Right kidney (tissue), 1 donor: ENCODE measurements at regions not wholly inside any gene's neighbourhood (a gene's known extent, or its start where the extent isn't known, plus 50 kb on each side); places are given as distances from the start of the nearest gene placed in this dataset.
"Not testable (repeated sequence)": the region's sequence is repeated elsewhere in the genome, so short reads cannot be mapped to it uniquely, and the experiment has no call there.

Experiments used
- DNase-seq: peaks from one replicate; pipeline ENCODE4 v3.0.0-alpha.2; 2016

DNA sequence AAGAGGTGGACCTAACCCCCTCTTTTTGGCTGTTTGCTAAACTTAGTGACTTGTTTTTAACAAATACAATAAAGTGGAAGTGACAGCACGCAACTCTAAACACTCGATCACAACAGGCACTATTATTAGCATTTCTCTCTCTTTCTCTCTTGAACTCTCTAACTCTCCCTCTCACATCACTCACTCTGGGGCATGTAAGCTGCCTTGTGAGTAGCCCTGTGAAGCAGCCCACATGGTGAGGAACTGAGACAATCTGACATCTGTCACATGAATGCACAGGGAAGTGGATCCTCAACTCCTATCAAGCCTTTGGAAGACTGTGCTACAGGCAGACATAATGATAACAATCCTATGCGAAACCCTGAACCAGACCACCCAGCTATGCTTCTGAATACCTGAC lies 609.0 kb upstream of the CNTN5 start:
- no peak for DNase-seq

DNA sequence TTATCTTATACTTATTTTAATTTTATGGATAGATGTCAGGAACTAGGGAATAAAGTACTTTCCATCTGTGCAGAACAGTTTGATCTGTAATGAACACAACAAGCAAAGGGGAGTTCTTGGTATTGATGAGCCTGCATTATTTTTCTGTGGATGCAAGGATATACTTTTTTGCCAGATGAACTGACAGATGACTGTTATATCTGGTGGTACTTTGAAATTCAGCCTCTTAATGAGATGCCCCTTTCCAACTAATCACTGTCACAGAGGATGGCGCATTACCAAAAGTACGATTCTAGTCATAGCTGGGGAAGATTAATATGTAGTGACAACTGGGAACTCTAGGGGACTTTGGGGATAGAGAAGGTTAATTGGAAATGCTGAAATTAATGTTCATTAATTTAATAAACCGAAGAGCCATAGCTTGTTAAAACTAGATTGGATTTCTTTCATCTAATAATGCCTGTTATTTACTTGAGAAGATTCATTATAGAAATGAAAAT lies 603.4 kb upstream of the CNTN5 start:
- DNase-seq: no peak

DNA sequence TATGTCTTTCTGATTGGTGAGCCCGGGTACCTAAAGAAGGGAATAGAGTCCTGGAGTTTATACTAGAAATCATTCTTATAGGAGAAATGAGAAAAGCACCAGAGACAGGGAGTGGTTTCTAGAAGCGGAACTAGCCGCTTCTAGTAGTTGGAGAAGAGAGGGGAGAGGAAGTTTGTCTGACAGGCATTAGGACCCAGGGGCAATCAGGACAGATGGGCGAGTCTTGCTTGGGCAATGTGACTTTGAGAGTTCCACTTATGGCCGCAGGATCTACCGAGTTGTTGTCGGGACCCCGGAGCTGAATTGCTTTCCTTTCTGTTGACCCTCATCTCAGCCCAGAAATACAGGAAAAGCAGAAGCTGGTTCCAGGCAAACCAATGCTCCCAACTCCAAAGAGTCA lies 596.8 kb upstream of the CNTN5 start:
- no peak for DNase-seq

DNA sequence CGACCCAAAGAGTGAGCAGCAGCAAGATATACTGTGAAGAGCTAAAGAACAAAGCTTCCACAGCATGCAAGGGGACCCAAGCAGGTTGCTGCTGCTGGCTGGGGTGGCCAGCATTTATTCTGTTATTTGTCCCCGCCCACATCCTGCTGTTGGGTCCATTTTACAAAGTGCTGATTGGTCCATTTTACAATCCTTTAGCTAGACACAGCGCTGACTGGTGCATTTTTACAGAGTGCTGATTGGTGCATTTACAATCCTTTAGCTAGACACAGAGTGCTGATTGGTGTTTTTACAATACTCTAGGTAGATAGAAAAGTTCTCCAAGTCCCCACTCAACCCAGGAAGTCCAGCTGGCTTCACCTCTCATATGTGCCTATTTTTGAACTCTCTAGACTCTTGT lies 596.0 kb upstream of the CNTN5 start:
- not testable (repeated sequence) for DNase-seq

DNA sequence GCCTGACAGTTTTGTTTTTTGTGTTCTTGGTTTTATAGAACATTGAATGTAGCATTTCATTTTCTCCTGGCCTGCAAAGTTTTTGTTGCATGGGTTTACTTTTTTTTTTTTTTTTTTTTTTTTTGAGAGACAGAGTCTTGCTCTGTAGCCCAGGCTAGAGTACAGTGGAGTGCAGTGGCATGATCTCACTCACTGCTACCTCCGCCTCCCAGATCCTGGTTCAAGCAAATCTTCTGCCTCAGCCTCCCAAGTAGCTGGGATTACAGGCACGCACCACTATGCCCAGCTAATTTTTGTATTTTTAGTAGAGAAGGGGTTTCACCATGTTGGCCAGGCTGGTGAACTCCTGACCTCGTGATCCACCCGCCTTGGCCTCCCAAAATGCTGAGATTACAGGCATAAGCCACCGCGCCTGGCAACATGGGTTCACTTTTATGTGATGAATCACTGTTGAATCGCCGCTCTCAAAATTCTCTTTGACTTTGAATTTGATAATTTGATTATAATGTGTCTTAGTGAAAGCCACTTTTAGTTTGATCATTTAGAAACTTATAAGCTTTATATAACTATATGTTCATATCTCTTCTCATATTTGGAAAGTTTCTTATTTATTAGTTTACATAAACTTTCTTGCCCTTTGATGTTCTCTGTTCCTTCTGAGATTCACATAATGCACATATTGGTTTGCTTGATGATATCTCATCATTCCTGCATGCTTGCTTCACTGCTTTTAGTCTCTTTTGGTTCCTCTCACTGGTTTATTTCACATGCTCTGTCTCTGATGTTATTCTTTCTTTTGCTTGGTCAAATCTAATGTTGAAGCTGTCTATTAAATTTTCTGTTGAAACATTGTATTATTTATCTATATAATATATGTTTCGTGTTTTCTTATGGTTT lies 589.0 kb upstream of the CNTN5 start:
- no peak for DNase-seq

DNA sequence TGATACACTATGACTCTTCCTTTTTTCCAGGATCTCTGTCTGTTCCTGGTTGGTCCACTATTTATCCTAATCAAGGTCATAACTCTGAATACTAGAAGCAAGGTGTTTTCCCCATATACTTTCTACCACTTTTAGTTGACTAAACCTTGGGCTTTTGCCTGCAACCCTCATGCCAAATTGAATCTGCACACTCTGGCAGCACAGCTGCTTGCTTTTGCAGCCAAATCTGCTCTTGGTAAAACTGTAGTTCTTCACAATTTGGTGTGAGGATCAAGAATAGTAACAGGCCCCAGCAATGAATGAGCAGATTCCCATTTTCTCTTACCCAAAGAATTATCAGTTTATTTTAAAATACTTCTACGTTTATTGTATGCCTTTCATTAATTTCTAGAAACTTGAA lies 586.5 kb upstream of the CNTN5 start:
- no peak for DNase-seq

DNA sequence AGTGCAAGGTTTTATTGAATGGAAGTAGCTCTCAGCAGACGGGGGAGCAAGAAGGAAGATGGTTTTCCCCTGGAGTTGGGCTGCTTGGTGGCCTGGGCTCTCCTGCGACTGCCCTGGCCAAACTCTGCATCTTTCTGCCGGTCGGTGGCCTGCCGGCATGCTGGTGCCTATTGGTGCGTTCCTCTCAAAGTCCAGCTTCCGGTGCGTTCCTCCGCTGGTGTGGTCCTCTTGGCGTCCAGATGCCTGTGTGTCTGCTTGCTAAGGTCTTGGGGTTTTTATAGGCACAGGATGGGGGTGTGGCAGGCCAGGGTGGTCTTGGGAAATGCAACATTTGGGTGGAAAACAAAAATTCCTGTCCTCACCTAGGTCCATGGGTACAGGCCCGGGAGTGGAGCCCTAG lies 567.4 kb upstream of the CNTN5 start:
- no peak for DNase-seq

DNA sequence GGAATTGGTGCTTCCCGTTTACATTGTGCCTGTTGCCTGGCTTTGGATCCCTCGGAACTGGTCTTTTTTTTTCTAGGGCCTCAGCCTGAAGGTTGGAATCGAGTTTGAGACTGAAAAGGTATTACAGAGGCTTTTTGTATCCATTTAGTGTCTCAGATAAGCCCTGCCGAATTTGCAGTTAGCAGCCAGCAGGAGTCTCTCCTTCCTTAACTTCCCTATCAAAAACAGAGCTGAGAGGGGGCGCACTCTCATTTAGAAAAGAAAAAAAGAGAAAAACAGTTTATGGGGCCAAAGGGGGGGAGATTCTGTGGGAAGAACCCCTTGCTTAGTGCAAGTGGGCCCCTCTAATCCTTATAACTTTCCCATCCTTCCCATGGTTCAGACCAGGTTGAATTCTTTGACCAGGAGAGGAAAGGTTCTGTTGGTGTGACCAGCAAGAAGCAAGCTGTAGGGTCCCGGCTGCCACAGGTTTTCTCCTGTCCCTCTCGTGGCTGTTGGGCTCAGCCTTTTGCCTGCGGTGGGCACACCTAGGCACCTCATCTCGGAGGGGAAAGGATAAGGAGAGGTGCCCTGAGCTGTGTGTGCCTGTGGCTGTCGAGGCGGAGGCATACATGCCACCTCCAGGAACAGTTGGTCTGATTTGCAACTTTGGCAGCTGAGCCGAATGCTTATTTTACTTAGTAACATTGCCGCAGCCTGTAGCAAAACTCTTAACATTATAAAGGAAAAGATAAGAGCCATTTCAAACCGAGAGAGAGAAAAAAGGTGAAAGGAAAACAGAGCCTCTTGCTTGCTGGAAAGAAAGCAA lies 565.0 kb upstream of the CNTN5 start:
- no peak for DNase-seq

DNA sequence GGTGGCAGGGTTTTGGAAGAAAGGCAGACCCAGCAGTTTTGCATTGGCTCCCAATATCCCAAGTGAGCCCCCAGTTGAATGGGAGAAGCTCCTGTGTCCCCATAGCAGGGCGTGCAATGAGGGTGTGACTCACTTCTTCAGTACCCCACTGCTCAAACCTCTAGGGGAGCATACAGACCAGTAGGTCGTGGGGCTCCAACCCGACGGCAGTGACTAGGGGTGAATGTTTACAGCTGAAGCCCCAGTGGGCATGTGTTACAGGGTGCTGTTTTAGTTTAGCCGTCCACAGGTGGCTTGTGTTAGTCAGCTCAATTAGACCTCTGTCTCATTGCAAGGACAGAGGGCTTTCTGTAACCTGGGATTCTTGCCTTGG lies 564.5 kb upstream of the CNTN5 start:
- DNase-seq: no peak

DNA sequence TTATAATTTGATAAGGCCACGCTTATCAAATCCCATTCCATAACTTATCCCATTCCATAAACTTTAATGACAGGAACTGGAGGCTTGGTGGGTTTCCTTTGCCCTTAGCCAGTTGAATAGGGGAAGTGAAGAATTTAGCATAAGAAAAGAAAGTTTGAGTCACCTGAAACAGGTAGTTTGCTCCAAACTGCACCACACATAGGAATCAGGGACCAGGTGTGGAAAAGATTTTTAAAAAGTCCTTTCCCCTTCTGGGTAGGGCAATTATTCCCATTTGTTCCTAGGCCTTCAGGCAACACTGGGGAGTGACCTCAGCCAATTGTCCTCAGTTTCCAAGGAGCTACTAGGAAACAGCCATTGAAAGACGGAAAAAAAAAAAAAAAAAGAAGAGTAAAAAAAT lies 525.7 kb upstream of the CNTN5 start:
- DNase-seq: no peak

DNA sequence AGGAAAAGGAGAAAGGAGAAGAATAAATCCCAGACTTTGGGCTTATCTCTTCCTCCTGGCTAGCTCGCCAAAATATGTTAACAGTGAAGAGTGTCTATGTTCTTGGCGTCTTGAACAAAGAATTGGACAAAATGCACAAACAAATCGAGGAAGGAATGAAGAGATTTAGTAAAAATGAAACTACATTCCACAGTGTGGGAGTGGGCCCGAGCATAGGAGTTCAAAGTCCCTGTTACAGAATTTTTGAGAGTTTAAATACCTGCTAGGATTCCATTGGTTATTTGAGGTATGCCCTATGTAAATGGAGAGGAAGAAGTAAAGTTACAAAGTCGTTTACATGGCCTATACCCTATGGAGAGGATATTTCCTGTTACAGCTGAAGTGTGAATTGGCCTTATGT lies 525.1 kb upstream of the CNTN5 start:
- DNase-seq: no peak

DNA sequence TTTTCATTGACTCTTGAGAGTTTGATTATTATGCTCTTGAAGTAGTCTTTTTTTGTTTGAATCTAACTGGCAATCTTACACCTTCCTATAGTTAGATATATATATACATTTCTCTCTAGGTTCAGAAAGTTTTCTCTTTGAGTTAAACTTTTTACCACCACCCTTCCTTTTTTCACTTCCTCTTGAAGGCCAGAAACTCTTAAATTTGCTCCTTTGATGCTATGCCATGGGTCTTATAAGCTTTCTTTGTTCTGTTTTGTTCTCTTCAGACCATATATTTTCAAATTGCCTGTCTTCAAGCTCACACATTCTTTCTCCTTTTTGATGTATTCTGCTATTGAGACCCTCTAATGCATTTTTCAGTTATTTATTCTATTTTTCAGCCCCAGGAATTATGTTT lies 513.5 kb upstream of the CNTN5 start:
- DNase-seq: no peak

DNA sequence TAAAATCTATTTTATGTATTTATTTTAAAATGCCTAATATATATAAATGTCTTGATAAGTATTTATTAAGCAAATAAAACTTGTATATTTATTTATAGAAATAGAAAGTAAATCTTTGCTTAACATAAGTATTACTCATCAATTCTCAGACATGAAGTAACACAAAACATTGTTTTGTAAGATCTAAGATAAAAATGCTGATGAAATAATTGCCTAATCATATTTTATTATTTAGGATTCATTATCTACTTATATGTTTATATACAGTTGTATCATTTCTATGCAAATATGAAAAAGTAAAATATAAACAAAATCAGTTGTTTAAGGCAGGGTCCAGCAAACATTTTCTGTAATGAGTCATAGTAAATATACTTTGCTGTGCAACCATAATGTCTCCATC lies 507.8 kb upstream of the CNTN5 start:
- DNase-seq: no peak

DNA sequence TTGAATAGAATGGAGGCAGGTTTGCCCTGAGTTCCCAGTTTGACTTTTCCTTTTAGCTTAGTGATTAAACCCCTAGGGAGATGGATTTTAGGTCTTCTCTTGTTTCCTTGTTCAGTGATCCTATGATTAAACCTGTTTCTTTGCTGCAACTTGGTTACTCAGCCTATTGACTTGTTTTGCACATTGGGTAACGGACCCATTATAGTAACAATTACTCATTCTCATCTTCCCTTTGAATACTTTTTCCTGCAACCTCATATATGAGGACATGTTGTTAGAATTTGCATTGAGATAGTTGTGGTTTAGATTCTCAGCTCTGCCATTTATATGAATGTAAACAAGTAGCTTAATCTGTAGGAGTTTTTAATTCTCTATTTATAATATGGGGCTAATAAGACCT lies 489.2 kb upstream of the CNTN5 start:
- no peak for DNase-seq

DNA sequence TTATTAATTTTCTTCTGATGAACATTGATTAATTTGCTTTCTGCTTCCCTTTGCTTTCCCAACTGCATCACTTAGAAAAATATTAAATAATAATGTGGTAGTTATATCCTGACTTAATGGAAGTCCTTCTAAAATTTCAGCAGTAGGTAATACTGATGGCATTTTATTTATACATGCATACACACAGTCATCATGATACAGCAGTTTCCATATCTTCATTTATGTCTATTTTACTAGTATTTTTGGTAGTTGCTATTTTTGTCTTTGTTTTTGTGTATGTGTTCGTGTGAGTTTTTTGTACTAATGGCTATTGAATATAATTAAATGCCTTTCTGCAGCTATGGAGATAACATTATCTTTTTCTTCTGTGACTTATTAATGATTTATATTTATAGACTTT lies 484.7 kb upstream of the CNTN5 start:
- DNase-seq: no peak

DNA sequence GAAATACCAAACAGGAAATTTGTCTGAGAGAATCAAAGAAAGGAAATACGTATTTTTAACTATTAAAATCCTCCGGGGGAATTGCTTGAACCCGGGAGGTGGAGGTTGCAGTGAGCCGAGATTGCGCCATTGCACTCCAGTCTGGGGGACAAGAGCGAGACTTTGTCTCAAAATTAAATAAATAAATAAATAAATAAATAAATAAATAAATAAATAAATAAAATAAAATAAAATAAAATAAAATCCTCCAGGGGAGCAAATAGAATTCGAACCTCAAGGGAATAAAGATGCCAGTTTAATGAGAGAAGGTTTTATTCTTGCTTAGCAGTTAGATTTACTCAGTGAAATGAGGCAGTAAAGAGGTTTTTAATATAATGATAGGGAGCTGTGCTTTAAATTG lies 482.4 kb upstream of the CNTN5 start:
- DNase-seq: not testable (repeated sequence)

DNA sequence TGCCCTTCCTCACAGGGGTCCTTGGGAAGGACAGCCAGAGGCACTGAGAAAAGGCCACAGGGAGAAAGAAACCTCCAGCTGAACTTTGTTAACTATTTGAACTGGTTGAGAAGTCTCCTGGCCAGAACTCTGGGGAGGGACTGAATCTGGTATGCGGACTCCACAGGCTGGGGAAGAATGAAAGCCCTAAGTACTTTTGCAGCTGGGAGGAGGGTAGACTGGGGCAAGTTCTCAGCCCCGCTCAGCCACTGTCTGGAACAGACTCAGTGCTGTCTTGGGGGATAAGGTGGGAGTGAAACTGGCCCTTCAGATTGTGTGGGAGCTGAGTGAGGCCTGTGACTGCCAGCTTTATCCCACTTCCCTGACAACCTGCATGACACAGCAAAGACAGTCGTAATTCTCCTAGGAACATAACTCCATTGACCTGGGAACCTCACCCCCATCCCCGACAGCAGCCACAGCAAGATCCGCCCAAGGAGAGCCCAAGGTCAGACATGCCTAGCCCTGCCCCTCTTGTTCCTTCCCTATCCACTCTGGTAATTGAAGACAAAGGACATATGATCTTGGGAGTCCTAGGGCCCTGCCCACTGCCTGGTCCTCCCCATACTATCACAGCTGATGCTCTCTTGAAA lies 475.1 kb upstream of the CNTN5 start:
- DNase-seq: no peak

DNA sequence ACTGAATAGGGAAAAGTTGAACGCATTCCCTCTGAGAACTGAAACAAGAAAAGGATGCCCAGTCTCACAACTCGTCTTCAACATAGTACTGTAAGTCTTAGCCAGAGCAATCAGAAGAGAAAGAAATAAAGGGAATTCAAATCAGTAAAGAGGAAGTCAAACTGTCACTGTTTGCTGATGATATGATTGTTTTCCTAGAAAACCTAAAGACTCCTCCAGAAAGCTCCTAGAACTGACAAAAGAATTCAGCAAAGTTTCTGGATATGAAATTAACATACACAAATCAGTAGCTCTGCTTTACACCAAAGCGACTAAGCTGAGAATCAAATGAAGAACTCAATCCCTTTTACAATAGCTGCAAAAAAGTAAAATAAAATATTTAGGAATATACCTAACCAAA lies 471.2 kb upstream of the CNTN5 start:
- DNase-seq: no peak

DNA sequence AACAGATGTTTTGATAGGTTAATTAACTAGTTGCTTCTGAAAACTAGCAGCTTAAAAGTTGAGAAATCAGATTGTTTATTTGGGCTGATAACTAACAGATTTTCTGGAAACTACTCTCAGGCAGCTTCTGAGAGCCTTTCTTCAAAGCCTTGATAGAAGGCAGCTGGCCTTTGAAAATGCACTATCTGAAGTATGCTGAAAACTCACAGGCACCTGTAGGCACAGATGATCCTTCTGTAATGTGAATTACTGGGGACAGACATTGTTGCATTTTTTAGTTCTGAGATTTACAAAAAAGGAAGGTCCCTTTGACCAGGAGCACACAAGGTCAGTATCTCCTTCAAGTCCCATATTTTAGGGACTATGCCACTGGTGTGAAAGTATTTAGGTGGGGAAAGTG lies 460.8 kb upstream of the CNTN5 start:
- no peak for DNase-seq

DNA sequence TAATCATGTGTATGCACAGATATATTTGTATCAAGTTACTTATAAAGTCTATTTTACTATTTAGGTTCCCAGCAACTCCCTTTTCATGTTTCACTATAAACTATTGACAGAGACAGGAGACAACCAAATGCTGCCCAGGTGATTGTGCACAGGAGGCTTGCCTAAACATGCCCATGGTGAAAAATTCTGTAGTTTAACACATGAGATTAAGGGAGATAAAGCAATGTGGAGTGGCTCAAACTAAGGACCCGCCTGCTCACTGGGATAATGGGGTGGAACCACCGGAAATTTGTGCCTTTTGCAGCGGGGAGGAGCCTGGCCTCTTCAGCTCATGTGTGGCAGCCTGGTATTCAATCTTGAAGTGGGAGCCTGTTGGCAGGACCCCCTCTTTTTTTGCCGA lies 459.5 kb upstream of the CNTN5 start:
- no peak for DNase-seq

DNA sequence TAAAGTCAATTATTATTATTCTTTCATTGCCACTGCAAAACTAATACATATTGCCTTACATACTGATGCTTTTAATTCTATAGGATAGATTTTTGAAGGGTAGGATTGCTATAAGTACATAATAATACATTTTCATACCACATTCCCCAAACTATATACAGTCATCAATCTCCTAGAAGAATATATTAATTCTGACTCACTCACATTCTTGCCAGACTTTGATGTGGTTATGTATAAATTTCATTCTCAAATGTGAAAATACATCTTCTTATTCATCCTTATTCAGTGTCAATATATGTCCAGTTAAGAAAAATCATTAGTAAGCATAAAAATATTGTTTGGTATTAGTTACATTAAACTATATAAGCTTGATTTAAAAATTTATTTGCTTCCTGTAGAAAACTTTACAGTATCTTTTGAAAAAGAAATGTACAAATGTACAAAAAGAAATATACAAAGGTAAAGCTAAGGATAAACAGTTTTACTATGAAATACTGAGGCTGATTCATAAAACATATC lies 458.8 kb upstream of the CNTN5 start:
- no peak for DNase-seq

DNA sequence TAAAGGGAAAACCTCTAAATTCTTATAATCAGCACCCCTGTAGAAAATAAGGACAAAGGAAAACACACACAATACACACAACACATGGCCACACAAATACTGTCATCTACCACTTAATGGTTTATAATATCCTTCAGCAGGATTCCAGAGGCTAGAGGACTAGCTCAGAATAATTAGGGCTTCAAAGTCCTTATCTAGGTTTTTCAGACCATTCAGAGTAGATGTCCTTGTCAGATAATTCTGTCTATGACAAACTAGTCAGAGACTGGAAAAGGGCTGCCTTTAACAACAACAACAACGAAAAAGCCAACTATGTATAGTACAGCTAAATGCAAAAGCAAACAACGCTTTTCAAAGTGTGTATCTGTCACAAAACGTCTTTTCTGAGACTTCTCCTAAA lies 456.5 kb upstream of the CNTN5 start:
- no peak for DNase-seq

DNA sequence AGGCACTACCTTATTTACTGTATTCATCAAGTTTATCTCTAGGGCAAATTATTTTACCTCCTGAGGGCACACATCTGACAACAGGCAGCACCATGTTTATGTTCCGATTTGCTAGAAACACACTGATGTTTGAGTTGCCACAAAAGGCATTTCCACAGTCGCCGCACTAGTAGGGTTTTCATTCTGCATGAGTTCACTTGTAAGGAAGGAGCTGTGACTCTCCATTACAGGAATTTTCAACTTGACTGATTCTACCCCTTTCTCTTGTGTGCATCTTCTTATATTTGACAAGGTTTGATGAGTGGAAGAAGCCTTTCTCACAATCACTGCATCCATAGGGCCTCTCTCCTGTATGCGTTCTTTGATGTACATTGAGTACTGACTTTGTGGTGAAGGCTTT lies 455.9 kb upstream of the CNTN5 start:
- DNase-seq: no peak
